SH-SY5Y (cell line): ENCODE measurements at regions not wholly inside any gene's neighbourhood (a gene's known extent, or its start where the extent isn't known, plus 50 kb on each side); places are given as distances from the start of the nearest gene placed in this dataset.

Experiments
- GATA2 ChIP-seq: IDR thresholded peaks from 2 replicates; pipeline ENCODE4 v1.6.1; 2011; ENCODE audit warnings: mild to moderate bottlenecking, low read depth, low read length
- GATA3 ChIP-seq: IDR thresholded peaks from 2 replicates; pipeline ENCODE4 v1.6.1; 2011; ENCODE audit warnings: low read depth, mild to moderate bottlenecking, low read length, moderate library complexity

DNA sequence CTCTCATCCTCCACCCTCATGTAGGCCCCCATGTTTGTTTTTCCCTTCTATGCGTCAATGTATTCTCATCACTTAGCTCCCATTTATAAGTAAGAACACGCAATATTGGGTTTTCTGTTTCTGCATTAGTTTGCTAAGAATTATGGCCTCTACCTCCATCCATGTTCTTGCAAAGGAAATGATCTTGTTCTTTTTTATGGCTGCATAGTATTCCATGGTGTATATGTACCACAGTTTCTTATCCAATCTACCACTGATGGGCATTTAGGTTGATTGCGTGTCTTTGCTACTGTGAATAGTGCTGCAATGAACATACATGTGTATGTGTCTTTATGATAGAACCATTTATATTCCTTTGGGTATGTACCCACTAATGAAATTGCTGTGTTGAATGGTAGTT, 200.0 kb downstream of the ADGRG6 start:
- TF ChIP-seq GATA3: no peak
- no peak for TF ChIP-seq GATA2
